OCI-LY3 (cell line): ENCODE measurements at regions not wholly inside any gene's neighbourhood (a gene's known extent, or its start where the extent isn't known, plus 50 kb on each side); places are given as distances from the start of the nearest gene placed in this dataset.

Experiments used
- EZH2phosphoT487 ChIP-seq: fragments of 200-600 bp; shearing (Covaris generic); IDR thresholded peaks from 2 replicates; pipeline ENCODE4 v1.6.1; 2018; ENCODE audit warnings: antibody characterized with exemption, mixed run types, low read depth
- TF ChIP-seq, protein P1 (sequence below): fragments of 200-600, 300-600 bp; sonication (generic); IDR thresholded peaks from 2 replicates; pipeline ENCODE4 v1.5.1; 2014; ENCODE audit warnings: antibody characterized with exemption, low read length, low read depth

DNA sequence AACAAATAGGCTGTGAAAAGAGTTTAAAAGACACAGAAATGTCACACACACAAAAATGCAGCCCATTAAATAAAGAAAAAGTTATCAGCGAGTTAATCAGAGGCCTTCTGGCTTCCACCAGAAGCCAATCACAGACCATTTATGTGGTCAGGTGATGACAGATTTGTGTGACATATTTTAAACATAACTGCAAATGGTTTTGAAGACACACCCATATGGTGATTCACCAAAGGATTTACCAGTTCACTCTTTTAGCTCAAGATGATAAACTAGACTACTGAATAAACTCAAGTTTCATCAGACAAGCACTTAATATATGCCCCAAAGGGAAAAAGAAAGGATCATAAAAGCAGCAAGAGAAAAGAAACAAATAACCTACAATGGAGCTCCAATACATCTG, 181.2 kb downstream of the SPANXN4 start:
- TF ChIP-seq, protein P1, sequence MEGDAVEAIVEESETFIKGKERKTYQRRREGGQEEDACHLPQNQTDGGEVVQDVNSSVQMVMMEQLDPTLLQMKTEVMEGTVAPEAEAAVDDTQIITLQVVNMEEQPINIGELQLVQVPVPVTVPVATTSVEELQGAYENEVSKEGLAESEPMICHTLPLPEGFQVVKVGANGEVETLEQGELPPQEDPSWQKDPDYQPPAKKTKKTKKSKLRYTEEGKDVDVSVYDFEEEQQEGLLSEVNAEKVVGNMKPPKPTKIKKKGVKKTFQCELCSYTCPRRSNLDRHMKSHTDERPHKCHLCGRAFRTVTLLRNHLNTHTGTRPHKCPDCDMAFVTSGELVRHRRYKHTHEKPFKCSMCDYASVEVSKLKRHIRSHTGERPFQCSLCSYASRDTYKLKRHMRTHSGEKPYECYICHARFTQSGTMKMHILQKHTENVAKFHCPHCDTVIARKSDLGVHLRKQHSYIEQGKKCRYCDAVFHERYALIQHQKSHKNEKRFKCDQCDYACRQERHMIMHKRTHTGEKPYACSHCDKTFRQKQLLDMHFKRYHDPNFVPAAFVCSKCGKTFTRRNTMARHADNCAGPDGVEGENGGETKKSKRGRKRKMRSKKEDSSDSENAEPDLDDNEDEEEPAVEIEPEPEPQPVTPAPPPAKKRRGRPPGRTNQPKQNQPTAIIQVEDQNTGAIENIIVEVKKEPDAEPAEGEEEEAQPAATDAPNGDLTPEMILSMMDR, result no peak
- no peak for TF ChIP-seq EZH2phosphoT487
